H54 (cell line): ENCODE measurements at regions not wholly inside any gene's neighbourhood (a gene's known extent, or its start where the extent isn't known, plus 50 kb on each side); places are given as distances from the start of the nearest gene placed in this dataset.
A peak's percentile ranks its signal among the peaks of the same experiment; 100 is the strongest.
"Not testable (repeated sequence)": the region's sequence is repeated elsewhere in the genome, so short reads cannot be mapped to it uniquely, and the experiment has no call there.

ENCODE experiments used
- DNase-seq: peaks from one replicate; pipeline ENCODE4 v3.0.0; 2011; ENCODE audit warnings: low spot score, mixed read lengths; ENCODE audit not compliant: insufficient read length
- FAIRE-seq: peaks from 3 replicates; lab custom pipeline; 2011; peaks lifted over from hg19 to GRCh38; lab: Jason Lieb, UNC
- POLR2A ChIP-seq: IDR thresholded peaks from 2 replicates; pipeline ENCODE4 v1.6.1; 2011; ENCODE audit warnings: low read depth, mild to moderate bottlenecking, low read length

DNA sequence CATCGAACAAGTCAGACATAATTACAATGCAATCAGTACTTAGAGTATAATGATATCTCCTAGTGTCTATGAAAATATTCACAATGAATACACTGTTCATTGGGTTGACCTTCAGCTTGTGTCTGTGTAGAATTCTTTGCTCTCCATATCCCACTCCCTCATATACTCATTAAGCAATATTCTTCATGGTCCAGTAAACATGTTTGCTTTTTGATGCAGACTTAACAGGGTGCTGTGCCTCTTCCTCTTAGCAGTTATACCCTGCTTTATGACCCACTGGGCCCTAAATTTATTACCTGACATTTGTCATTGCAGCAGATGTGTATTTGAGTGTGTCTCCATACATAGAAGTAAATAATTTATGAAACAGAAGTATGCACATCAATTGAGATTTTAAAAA is 352.5 kb upstream of the CCDC179 start:
- FAIRE-seq (no peak), DNase-seq (no peak)
- no peak for TF ChIP-seq POLR2A

DNA sequence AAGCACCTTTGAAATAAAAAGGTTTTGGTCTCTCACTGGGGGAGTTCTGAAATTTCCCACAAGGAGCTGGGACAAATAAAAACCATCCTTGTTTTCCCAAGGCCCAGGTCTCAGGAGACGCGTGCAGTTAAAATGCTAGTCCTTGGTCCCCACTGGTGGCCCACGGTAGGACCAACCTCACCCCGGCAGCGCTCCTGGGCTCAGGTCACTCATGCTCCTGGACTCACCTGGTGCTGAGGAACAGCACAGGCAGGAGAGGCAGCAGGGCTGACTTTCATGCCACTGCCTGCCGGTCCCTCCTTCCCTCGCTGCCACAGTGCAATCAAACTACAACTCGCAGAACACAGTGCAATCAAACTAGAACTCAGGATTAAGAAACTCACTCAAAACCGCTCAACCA is 356.8 kb upstream of the CCDC179 start:
- DNase-seq = no peak
- no peak for TF ChIP-seq POLR2A
- no peak for FAIRE-seq

DNA sequence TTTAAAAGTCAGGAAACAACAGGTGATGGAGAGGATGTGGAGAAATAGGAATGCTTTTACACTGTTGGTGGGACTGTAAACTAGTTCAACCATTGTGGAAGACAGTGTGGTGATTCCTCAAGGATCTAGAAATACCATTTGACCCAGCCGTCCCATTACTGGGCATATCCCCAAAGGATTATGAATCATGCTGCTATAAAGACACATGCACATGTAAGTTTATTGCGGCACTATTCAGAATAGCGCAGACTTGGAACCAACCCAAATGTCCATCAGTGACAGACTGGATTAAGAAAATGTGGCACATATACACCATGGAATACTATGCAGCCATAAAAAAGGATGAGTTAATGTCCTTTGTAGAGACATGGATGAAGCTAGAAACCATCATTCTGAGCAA is 359.8 kb upstream of the CCDC179 start:
- DNase-seq, FAIRE-seq: not testable (repeated sequence)

DNA sequence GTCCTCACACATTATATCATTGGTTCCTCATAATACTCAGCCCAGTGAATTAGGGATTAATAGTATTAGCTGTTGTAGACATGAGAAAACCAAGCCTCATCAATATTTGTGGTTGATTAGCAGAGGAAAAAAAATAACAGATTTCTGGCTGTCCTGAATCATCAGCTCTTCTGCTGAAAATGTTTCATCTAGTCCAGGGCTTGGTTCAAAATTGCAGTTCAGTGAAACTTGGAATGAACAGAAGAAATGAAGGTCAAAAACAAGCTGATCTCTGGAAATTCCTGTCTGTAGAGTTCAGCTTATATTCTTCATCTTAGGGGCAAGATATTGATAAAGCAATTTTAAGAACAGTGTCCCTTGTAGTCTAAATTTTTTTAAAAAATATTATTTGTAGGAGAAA is 361.1 kb upstream of the CCDC179 start:
- no peak for TF ChIP-seq POLR2A
- DNase-seq (no peak), FAIRE-seq (no peak)

DNA sequence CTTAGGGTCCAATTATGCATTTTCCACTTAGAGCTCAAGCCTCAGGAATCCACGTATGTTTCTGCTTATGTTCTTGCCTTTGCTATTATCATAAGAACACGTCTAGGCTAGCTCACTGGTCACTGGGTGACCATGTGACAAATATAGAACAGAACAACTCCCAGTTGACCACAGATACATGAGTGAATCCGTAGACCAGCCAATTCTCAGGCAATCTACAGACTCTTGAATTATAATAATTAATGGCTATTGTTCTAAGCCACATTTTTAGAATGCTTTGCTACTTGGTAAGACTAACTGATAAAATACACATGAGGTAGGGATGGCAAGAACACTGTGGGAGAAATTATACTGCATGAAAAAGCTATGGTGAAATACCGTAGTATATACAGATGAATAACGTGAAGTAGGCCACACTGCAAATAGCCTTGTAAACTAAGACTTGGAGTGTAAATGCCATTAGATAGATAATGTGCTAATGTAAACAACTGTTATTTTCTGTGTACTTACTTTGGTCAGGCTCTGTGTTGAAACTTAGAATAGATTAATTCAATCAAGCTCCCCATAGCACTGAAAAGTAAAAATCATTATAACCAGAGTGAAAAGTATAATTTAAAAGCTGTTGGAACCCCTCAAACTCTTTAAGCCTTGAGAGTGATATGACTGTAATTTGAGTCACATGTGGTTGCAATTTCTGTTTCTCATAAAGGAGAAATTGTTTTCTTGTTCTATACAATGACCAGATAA is 366.2 kb upstream of the CCDC179 start:
- DNase-seq (no peak), FAIRE-seq (no peak)
- no peak for TF ChIP-seq POLR2A

DNA sequence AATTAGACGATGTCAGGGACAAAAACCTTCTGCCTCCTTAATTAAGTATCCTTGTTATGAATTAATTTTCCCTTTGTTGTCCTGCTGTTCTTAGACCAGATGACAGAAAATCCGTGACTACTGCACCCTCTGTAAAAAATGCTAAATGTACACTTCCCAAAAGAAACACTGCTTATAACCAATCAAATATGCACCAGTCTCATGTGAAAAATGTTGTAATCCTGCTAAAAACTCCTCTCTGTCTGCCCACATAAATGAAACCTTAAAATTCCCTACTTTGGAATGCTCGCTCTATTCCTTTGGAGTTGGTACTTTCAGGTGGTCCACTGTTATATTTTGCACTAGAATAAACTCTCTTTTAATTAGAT is 366.8 kb upstream of the CCDC179 start:
- FAIRE-seq = no peak
- no peak for TF ChIP-seq POLR2A
- no peak for DNase-seq

DNA sequence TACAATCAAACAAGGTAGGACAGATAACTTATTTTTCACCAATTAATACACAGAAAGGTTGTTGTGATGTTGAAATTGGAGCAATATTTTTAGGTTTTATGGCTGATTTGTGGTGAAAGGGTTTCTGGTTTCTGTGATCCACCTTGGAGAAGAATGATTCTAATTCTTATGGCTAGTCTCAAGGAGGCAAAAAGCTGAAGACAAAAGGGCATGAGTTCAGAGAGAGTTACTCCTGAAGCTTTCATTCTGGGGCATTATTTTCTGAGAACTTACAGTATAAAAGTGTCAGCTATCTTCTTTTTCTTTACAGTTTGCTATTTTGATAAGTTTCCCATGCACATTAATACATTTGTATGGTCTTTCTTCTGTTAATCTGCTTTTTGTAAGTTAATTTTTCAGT is 372.4 kb upstream of the CCDC179 start:
- DNase-seq (no peak), FAIRE-seq (no peak)
- no peak for TF ChIP-seq POLR2A

DNA sequence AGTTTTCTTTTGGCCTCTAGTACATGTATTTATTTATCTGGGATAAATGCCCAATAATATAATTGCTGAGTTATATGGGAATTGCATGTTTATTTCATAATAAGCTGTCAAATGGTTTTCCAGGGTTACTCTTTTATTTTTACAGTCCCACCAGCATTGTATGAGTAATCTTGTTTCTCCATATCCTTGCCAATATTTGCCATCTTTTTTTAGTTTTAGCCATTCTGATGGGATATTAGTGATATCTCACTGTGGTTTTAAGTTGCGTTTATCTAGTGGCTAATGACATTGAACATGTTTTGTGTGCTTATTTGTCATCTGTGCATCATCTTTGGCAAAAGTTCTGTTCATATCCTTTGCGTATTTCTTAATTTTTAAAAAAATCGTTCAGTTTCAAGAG is 372.8 kb upstream of the CCDC179 start:
- DNase-seq (no peak), FAIRE-seq (no peak)
- no peak for TF ChIP-seq POLR2A

DNA sequence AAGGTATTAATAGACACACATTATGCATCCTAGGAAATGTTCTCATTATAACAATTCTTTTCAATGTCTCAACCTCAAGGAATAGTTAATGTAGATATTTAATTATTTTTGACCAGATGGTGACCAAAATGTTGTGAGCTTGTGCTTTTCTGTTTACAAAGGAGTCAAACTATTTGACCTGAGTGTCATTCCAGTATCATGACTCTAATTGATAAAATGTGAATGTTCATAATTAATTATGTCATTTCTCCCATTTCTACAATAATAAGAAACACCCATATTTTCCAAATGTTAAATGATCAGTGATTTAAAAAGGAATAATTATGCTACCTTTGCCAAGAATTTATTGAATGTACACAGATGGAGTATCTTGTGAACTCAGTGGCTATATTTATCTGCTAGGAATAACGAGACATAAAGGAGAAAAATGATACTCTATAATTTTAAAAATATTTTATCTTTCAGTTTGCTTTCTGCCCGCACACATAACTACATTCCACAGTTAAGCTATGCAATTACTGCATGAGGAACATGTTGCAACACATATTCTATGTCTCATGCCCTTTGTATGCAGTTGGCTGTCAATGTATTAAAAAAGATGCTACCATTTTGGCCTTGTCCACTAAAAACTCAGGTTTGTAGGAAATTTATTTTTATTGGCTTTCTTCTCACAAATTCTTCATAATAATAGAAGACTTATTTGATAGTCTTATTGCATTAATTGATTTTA is 376.7 kb upstream of the CCDC179 start:
- no peak for FAIRE-seq
- TF ChIP-seq POLR2A = no peak
- DNase-seq = no peak

DNA sequence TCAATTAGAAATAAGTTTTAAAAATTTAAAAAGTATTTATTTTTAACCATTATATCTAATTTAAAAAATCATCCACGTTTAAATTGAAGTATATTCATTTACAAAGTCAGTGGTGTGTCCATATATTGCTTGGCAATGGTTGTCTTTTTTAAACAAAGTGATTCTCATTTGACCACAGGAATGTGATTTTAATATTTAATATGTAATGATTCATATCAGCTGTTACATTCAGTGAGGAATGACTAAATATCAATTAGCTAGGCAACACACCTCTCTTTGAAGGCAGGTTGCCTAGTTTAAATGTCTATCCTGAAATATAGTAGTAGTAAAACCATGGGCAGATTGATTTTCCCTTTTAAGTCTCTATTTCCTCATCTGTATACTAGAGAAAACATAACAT is 392.2 kb upstream of the CCDC179 start:
- TF ChIP-seq POLR2A = no peak
- FAIRE-seq (no peak), DNase-seq (no peak)

DNA sequence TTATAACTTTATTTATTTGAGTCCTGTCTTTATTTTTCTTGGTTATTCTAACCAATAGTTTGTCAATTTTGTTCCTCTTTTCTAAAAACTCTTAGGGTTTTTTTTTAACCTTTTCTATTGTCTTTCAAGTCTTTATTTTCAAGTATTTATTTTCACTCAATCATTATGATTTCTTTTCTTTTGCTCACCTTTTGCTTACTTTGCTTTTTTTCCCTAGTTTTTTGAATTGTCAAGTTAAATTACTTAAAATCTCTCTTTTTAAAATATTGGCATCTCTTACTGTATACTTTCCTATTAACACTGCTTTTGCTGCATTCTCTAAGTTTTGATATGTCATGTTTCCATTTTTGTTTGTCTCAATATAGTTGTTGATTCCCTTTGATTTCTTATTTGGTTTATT is 396.8 kb upstream of the CCDC179 start:
- FAIRE-seq (no peak), DNase-seq (no peak)
- no peak for TF ChIP-seq POLR2A

DNA sequence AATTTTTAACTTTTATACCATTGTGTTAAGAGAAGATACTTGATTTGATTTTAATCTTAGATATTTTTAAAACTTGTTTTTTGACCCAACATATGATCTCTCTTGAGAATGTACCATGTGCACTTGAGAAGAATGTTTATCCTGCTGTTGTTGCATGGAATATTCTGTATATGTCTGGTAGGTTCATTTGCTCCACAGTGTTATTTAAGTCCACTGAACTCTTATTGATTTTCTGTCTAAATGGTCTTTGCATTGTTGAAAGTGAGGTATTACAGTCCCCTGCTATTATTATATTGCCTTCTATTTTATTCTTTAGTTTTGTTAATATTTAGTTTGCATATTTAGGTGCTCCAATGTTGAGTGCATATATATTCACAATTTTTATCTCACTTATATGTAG is 397.3 kb upstream of the CCDC179 start:
- FAIRE-seq = no peak
- no peak for TF ChIP-seq POLR2A
- DNase-seq = no peak

DNA sequence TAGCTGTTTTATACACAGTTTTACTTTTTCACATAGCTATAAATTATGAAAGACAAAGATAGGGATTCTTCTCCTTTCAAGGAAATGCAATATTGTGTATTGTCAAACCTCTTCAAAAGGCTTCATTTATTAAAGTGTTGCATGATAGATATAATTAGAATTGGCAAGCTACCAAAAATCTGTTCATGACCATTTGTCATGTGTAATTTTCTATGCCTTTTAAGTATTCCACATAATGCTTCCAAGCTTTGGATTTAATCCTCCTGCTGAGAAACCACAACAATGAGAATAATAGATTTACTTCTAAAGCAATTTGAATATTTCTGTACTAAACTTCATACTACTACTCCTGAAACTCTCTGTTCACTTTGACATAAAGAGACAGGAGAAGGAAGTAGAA is 403.2 kb upstream of the CCDC179 start:
- no peak for FAIRE-seq
- no peak for DNase-seq
- no peak for TF ChIP-seq POLR2A

DNA sequence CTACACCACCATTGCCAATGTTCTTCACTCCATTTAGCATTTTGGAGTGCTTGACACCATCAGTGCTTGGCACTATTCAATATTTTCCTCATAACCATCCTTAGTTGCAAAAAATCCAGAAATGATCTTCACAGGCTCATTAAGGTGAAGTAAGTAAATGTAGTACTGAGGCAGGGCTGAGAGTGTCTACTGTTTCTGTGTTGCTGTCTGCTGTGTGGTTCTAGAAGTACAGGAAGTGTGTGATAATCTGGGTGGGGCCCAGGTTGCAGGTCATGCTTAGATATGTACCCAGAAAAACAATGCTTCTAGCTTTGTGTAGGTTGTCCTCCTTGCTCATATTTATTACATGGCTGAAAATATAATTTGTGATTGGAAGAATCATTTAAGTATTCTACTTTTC is 411.8 kb upstream of the CCDC179 start:
- FAIRE-seq (no peak), DNase-seq (no peak)
- no peak for TF ChIP-seq POLR2A

DNA sequence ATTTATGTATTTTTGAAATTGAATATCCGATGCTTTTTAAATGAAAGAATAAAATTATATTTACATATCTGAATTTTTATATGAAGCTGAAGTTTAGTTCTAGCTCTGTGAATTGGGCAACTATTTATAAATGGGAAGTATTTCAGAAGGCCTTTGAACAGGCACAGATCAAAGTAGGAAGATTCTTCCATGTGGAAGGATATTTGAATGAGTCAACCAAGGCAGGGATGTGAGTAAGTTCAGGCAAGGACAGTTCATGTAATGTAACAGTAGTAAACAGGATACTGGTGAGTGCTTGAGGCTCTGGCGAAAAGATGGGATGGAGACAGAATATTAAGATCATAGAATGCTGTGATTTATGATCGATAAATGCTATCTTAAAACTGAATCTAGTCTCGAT is 417.8 kb upstream of the CCDC179 start:
- DNase-seq = peak; percentile 2
- peak; percentile 95 for FAIRE-seq
- TF ChIP-seq POLR2A = no peak
